HFF-Myc (cell line): ENCODE measurements at regions not wholly inside any gene's neighbourhood (a gene's known extent, or its start where the extent isn't known, plus 50 kb on each side); places are given as distances from the start of the nearest gene placed in this dataset.

ENCODE experiments used
- DNase-seq: peaks from one replicate; pipeline ENCODE4 v3.0.0-alpha.2; 2011; ENCODE audit warnings: low read depth; ENCODE audit errors: extremely low read depth
- H3K4me3 ChIP-seq: replicated peaks from 2 replicates; pipeline ENCODE4 v1.5.1; 2011; ENCODE audit warnings: low read depth, mild to moderate bottlenecking, control low read depth, low read length
- CTCF ChIP-seq: IDR thresholded peaks from 2 replicates; pipeline ENCODE4 v1.5.1; 2012; ENCODE audit warnings: mild to moderate bottlenecking, low read depth, low read length, control low read depth; ENCODE audit errors: missing control alignments

GRCh38 chr16:6160871-6161270 is 1063.3 kb upstream of the EEF2KMT start:
- no peak overlapping the region for H3K4me3 ChIP-seq
- TF ChIP-seq CTCF, result no peak
- no peak for DNase-seq

- no peak for TF ChIP-seq CTCF
- H3K4me3 ChIP-seq, result no peak overlapping the region
- DNase-seq, result no peak
These were observed 1062.7 kb upstream of the EEF2KMT start for GRCh38 chr16:6160303-6160702.

GRCh38 chr16:6157806-6158205 is 1060.2 kb upstream of the EEF2KMT start:
- DNase-seq, result no peak
- H3K4me3 ChIP-seq, result no peak overlapping the region
- no peak for TF ChIP-seq CTCF

- DNase-seq, result no peak
- no peak for TF ChIP-seq CTCF
- no peak overlapping the region for H3K4me3 ChIP-seq
These were observed 1057.7 kb upstream of the EEF2KMT start for GRCh38 chr16:6155271-6155670.

- no peak overlapping the region for H3K4me3 ChIP-seq
- DNase-seq, result no peak
- TF ChIP-seq CTCF, result no peak
These were observed 1056.3 kb upstream of the EEF2KMT start for GRCh38 chr16:6153901-6154300.

GRCh38 chr16:6149031-6149430 is 1051.4 kb upstream of the EEF2KMT start:
- H3K4me3 ChIP-seq, result no peak overlapping the region
- TF ChIP-seq CTCF, result no peak
- DNase-seq, result no peak

GRCh38 chr16:6148361-6148760 is 1050.8 kb upstream of the EEF2KMT start:
- no peak for DNase-seq
- no peak for TF ChIP-seq CTCF
- no peak overlapping the region for H3K4me3 ChIP-seq
